ENCODE measurements at regions not wholly inside any gene's neighbourhood (a gene's known extent, or its start where the extent isn't known, plus 50 kb on each side); places are given as distances from the start of the nearest gene placed in this dataset.

- TF ChIP-seq POLR2AphosphoS5 (IDR thresholded peaks at IDR 0.05; ENCODE audit: low read depth) = peak; percentile 69
- TF ChIP-seq SPI1 (IDR thresholded peaks at IDR 0.05; ENCODE audit: borderline replicate concordance, low read depth) = peak; percentile 86; the same call in 1 of the 2 replicates
- TF ChIP-seq CTCF (IDR thresholded peaks at IDR 0.05; ENCODE audit: insufficient read depth, low read length) = no peak
- TF ChIP-seq, protein P1, sequence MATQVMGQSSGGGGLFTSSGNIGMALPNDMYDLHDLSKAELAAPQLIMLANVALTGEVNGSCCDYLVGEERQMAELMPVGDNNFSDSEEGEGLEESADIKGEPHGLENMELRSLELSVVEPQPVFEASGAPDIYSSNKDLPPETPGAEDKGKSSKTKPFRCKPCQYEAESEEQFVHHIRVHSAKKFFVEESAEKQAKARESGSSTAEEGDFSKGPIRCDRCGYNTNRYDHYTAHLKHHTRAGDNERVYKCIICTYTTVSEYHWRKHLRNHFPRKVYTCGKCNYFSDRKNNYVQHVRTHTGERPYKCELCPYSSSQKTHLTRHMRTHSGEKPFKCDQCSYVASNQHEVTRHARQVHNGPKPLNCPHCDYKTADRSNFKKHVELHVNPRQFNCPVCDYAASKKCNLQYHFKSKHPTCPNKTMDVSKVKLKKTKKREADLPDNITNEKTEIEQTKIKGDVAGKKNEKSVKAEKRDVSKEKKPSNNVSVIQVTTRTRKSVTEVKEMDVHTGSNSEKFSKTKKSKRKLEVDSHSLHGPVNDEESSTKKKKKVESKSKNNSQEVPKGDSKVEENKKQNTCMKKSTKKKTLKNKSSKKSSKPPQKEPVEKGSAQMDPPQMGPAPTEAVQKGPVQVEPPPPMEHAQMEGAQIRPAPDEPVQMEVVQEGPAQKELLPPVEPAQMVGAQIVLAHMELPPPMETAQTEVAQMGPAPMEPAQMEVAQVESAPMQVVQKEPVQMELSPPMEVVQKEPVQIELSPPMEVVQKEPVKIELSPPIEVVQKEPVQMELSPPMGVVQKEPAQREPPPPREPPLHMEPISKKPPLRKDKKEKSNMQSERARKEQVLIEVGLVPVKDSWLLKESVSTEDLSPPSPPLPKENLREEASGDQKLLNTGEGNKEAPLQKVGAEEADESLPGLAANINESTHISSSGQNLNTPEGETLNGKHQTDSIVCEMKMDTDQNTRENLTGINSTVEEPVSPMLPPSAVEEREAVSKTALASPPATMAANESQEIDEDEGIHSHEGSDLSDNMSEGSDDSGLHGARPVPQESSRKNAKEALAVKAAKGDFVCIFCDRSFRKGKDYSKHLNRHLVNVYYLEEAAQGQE (IDR thresholded peaks at IDR 0.05; ENCODE audit: insufficient replicate concordance, low read depth) = no peak
Observed at GRCh38 chr9:129334105-129334935, 156.3 kb upstream of the IER5L start.

All from HL-60 (cell line).